Omental fat pad (tissue), 3 donors: ENCODE measurements at regions not wholly inside any gene's neighbourhood (a gene's known extent, or its start where the extent isn't known, plus 50 kb on each side); places are given as distances from the start of the nearest gene placed in this dataset.
A peak's percentile ranks its signal among the peaks of the same experiment; 100 is the strongest.

Experiments
- ATAC-seq: fragments of 150-250 bp; one replicate; pipeline ENCODE4 v1.9.1; 2016; ENCODE audit warnings: mild to moderate bottlenecking, moderate library complexity; ENCODE audit not compliant: low FRiP score
- DNase-seq: peaks from one replicate; pipeline ENCODE4 v3.0.0-alpha.2; 2019; ENCODE audit warnings: low spot score
- TF ChIP-seq, protein P1 (sequence below), 3 donors: fragments of 450-650 bp; IDR thresholded peaks; one replicate each; pipeline ENCODE4 v1.5.1; 2016 to 2017; ENCODE audit warnings: antibody characterized with exemption in 3 of 3, mild to moderate bottlenecking in 3 of 3, moderate library complexity in 2 of 3

DNA sequence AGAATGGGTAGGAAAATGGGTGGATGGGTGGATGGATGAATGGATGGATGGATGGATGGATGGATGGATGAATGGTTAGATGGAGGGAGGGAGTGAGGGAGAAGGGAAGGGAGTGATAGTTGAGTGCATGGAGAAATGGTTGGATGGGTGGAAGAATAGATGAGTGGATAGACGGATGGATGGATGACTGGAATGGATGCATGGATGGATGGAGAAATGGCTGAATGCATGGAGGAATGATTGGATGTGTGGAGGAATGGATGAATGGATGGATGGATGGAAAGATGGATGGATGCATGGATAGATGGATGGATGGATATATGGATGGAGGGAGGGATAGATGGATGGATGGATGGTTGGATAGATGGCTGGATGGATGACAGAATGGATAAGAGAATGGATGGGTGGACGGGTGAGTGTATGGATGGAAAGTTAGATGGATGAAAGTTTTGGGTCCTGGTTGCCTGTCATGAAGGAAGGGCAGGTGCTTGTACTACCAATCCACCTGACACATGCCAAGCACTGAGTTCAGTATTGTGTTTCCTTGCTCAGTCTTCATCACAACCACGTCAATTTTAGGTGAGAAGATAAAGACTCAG is 286.5 kb upstream of the RTL1 start:
- DNase-seq (no peak), ATAC-seq (no peak)
- TF ChIP-seq, protein P1, sequence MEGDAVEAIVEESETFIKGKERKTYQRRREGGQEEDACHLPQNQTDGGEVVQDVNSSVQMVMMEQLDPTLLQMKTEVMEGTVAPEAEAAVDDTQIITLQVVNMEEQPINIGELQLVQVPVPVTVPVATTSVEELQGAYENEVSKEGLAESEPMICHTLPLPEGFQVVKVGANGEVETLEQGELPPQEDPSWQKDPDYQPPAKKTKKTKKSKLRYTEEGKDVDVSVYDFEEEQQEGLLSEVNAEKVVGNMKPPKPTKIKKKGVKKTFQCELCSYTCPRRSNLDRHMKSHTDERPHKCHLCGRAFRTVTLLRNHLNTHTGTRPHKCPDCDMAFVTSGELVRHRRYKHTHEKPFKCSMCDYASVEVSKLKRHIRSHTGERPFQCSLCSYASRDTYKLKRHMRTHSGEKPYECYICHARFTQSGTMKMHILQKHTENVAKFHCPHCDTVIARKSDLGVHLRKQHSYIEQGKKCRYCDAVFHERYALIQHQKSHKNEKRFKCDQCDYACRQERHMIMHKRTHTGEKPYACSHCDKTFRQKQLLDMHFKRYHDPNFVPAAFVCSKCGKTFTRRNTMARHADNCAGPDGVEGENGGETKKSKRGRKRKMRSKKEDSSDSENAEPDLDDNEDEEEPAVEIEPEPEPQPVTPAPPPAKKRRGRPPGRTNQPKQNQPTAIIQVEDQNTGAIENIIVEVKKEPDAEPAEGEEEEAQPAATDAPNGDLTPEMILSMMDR (IDR thresholded peaks at IDR 0.05) = no peak

DNA sequence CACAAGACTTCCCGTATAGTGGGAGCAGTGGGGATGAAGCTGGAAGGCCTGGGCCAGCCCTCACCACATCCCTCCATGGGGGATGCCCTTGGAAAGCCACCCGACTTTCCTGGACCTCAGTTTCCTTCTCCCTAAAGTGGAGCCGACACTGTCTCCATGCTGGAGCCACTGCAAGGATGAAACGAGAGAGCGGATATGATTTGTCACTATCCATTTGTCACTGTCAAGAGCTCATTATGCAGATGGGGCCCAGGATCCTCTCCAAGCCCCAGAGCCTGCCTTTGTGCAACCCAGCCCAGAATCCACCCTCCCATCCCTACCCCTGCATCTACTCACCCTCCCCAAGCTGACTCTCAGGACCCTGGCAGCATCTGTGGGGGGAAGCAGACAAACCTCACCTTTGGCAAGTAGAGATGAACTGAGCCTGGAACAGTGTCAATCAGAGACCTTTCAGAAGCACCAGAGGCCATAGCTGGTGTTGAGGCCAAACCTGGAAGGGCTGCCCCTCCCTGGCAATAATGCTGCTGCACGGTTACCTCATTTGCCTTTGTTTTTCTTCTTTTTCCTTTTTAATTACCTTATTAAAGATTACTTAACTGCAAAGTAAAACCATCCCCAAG is 287.7 kb upstream of the RTL1 start:
- TF ChIP-seq, protein P1 (IDR thresholded peaks at IDR 0.05) = no peak
- peak; percentile 8 for DNase-seq
- no peak for ATAC-seq

DNA sequence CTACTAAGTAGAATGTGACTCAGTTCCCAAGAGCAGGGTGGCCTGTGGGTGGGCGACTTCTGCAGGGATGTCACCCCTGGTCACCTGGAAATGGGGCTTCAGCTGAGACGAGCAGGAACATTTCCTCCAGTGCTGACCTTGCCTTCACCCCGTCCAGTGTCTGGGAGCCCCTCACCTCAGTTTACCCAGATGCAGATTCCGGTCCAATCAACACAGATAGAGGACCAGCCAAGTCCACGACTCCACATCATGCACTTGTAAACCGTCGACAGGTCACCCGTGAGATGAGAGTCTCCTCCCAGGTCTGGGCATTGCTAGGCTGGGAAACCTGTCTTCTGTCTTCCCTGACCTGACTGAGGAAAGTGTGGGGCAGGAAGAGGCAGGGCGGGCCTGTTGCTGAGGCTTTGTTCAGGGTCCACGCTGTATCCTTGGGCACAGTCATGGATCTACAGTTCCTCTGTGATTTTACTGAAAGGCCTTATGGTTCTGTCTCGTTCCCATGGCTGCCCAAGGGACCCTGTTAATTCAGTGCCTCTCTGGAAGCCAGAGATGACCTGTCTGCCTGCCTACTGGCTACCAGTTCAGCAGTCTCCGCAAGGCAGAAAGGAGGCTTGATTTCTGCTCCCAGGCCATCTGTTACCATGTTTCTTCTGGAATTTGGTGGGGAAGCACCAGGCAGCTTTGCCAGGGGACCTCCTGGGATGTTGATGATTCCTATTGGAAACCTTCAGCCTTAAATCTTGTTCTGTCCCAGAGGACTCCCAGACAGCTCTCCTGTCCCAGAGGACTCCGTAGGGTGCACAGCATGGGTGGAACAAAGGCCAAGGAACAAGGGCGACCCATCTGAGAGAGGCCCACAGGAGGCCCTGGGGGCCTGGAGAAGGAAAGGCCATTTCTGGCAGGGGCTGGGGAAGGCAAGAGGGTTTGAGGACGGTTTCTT is 288.5 kb upstream of the RTL1 start:
- TF ChIP-seq, protein P1 (IDR thresholded peaks at IDR 0.05) = no peak
- peak; percentile 7 for DNase-seq

DNA sequence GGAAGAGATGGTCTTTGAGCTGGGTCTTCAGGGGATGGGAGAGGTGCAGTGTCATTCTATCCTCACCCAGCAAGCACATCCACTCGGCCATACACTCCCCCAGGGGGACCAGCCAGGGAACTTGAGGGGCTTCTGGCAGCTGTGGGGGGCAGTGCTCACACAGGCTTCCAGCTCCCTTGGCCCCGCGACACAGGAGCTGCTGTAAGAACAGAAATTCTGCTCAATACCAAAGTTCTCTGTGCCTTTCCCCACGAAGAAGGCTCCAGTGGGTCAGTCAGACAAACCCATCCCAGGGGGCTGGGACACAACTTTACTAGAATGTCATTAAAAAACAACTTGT is 289.1 kb upstream of the RTL1 start:
- no peak for DNase-seq
- TF ChIP-seq, protein P1 (IDR thresholded peaks at IDR 0.05) = no peak
- no peak for ATAC-seq

More for the DNA sequence above, 288.5 kb upstream of the RTL1 start:
- ATAC-seq = no peak

DNA sequence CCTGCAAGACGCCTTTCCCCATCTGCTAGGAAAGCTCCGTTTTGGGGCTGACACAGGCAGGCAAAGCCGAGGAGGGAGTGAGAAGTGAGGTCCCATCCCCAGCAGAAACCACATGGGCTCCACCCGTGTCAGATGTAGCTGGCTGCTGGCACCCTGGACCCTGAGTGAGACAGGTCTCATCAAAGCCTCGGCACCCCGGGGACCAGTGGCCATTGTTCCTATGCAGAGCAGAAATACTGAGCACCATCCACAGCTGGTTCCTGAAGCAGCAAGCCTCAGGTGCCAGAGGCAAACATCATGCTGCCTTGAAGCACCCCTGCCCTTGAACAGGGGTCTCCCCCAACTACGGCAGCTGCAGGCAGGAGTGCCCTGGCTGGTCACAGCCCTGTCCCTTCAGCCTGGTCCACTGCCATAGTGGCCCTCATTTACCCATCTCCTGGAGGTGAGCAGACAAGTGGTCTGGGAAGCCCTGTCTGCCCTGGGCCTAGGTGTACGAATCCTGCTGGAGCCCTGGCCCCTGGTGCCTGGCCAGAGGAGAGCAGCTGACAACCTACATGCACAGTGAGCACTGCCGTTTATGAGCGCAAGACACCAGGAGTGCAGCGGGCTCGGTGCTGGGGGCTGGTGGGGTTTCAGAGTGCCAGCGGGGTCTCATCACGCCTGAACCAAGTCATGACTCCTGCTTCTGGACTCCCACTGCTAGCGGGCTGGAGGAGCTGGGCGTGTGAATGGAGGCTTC is 289.8 kb upstream of the RTL1 start:
- ATAC-seq (no peak), DNase-seq (peak; percentile 14)
- TF ChIP-seq, protein P1 (IDR thresholded peaks at IDR 0.05) = no peak

DNA sequence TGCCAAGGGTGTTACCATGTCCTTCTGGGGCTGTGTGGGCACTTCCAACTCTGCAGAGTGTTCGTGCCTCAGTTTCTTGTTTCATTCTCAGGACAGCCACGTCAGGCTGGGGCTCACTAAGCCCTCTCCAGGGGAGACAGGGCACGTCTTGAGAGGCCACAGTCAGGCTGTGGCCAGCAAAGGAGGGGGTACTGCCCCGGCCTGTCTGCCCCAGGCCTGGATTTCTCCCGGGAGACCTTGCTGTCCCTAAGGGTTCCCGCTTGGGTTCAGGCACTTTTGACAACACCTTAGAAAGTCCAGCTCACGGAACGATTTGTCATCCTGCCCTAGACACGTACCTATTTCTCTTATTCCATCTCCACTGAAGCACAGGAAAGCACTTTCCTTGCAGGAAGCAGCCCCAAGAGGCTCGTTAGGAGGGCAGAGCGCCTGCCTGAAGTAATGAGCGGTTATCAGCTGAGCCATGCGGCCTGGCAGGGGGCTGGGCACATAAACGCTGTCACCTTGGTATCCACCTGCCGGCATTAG is 290.4 kb upstream of the RTL1 start:
- DNase-seq (no peak), ATAC-seq (no peak)
- TF ChIP-seq, protein P1 (IDR thresholded peaks at IDR 0.05) = no peak
